Umbilical cord (tissue), 1 donor: ENCODE measurements at regions not wholly inside any gene's neighbourhood (a gene's known extent, or its start where the extent isn't known, plus 50 kb on each side); places are given as distances from the start of the nearest gene placed in this dataset.

Experiments
- DNase-seq: peaks from one replicate; pipeline ENCODE4 v3.0.0-alpha.2; 2015; ENCODE audit warnings: low spot score

DNA sequence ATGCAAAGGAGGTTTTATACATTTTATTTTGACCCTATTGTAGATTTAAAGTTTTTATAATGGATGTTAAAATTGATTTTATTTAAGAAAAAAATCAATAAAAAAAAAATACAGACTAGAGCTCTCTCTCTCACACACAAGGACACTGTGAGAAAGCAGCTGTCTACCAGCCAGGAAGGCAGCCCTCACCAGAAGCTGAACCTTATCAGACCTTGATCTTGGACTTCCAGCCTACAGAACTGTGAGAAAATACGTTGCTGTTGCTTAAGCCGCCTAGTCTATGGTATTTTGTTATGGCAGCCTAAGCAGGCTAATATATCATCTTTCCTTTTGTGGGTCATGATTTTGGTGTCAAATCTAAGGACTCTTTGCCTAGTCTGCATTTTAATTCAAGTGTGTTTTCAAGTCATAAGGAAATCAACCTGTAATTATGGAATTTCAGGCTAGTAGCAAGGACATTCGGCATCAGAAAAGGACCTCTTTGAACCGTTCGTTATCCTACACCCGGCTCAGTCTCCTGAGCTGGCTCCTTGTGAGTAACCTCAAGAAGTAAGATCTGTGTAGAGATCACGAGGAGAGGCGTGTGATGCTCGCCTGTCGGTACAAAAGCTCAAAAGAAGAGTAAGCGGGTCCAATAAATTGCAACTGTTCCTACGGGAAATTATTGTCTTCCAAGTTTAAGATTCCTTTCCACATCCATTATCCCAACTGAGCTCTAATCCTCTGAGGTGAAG is 98.2 kb downstream of the PDCL3 start:
- DNase-seq: peak; percentile 7

DNA sequence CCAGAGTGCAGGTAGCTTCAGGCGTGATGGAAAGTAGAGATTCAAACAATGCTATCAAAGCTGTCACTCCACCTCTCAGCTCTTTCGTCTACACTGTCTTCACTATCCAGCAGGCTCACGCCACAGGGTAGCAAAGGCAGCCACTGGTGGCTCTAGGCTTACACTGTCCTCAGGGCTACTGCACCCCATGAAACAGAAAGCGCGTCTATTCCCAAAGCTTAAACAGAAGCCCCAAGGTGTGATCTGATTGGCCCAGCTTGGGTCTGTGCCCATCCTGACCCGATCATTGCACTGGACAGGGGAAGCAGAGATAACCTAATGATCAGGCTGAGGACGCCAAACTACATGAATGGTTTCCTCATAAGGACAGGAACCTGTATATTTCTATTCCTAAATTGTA is 100.1 kb downstream of the PDCL3 start:
- DNase-seq: no peak

DNA sequence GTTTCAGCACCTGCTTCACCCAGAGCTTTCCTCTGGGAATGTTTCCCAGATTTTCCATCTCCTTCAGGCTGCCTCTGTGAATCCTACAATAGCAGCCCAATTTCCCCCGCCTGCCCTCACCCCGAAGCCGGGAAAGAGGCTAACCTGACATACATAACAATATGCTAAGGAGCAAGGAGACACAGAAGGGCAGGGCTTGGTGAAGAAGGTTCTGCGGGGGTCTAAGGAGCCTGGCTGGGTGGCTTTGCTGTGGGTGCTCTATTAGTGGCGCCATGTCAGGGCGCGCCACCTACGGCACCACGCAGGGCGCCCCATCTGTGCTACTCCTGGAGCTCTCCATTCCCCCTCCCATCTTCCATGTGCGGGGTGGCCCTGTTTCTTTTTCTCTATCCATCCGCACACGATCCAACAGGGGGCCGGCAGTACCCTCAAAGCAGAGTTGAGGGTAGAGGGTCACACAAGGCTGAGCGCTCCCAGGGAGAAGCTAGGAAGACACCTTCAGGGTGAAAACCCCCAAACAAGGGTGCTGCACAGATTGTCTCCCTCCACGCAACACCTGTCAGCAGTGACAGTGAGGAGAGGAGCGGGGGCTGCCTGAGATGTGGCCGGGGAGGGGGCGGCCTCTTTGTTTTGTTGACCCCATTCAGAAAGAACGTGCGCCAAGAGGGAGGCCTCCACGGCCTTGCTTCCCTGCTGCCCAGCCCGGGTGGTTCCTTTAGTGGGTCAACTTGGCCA is 101.4 kb downstream of the PDCL3 start:
- DNase-seq: no peak

DNA sequence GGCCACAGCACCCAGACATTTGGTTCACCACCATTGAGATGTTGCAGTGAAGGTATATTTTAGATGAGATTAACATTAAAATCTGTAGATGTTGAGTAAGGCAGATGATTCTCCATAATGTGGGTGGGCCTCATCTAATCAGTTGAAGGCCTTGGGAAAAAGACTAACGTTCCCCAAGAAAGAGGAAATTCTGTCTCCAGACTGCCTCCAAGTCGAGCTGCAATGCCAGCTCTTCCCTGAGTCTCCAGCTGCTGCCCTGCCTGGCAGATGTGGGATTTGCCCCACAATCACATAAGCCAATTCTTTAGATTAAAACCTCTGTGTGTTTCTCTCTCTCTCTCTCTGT is 101.9 kb downstream of the PDCL3 start:
- no peak for DNase-seq

DNA sequence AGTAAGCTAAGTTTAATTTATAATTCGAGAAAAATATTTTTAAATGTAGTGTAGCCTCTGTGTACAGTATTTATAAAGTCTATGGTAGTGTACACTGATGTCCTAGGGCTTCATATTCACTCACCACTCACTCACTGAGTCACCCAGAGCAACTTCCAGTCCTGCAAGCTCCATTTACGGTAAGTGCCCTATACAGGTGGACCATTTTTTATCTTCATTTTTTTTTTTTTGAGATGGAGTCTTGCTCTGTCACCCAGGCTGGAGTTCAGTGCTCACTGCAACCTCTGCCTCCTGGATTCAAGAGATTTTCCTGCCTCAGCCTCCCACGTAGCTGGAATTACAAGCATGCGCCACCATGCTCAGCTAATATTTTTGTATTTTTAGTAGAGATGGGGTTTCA is 104.2 kb downstream of the PDCL3 start:
- DNase-seq: no peak

DNA sequence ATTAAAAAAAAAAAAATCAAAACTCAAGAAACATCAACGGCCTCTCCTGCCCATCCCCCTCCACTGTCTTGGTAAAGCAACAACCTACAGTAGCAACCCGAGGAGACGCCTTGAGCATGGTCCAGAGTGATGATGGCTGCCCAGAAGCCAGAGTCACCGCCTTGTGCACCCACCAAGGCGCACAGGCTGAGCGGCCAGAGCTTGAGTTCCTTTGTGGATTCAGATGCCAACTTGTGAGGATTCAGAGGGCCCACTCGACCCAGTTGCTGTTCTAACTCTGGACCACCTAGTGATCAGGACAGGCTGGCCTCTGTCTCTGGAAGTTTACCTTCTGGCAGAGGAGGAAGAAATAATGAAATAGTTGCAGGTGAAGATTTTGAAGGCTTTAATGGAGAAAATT is 105.0 kb downstream of the PDCL3 start:
- DNase-seq: no peak

DNA sequence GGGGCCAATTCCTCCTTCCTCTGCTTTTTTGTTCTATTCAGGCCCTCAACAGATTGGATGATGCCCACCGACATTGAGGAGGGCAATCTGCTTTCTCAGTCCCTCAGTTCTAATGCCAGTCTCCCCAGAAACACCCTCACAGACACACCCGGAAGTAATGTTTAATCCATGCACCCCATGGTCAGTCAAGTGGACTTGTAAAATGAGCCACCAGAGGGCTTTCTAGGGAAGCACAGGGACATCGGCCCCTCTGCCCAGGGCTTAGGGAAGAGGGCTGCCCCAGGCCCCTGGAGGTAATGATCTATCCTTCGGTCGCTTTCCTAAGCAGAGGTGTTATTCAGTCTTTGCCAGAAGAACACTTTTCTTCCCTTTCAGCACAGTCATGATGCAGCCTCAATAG is 107.4 kb downstream of the PDCL3 start:
- no peak for DNase-seq

DNA sequence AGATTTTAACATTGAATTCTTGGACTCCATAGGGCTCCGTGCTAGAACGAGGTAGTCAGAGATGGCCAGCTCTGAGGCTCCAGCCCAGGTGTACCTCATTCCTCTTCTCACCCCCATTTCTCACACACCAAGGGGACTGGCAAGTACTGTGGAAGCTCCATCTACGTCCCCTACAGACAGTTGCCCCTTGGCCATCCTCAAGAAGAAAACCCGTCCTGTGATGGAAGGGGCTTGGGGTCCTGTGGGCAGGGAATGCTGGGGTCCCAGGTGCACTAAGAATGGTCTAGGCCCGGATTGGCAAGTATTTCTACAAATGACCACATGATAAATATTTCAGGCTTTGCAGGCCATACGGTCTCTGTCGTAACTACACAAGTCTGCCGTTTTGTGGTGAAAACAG is 110.3 kb downstream of the PDCL3 start:
- DNase-seq: no peak

DNA sequence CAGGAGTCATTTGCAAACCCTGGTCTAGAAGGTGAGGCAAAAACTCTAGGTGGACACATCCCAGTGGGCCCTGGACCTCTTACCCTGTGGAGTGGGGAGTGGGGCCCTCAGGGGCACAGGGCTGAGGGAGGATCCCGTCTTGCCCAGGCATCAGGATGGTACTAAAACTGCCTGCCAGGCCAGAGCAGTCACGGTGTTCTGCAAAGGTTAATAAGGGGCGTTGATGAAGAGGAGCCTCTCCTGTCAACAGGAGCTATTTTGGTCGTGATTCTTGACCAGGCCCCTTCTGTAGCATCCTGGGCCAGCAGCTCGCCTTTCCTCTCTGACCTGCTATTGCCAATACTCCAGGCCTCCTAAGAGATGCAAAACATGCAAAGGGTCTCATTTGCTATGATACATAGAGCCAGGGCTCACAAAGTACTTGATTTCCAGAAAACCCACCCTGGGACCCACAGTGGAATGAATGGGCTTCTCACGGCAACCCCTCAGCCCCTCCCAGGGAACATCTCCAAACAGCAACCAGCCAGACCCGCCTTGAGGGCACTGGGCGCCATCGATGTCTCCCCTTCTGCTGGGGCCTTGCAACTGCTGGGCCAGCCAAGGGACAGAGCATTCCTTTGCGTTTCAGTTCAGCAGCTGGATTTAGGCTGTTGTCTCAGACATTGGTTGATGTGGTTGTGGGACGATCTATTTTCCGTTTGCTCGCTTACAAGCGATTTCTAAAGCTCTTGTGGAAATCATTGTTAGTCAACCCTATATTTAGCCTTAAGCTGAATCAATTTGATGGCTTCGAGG is 111.1 kb downstream of the PDCL3 start:
- DNase-seq: no peak

DNA sequence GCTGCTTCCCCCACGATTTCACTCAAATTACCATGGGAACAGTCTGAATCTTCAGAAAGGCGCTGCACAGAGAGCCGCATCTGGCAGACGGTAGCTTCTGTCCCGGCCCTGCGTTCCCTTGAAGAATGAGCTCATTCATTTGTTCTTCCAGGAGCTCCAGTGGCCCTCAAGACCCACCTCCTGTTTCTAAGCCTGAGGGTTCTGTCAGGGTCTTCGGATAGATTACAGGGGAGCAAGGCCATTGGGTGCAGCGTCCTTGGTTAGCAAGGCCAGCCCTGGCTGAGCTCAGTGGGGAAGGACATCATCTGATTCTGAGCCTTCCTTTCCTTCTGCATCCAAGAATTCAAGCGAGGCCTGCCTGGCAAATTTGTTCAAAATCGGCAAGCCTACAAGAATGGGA is 111.9 kb downstream of the PDCL3 start:
- no peak for DNase-seq

DNA sequence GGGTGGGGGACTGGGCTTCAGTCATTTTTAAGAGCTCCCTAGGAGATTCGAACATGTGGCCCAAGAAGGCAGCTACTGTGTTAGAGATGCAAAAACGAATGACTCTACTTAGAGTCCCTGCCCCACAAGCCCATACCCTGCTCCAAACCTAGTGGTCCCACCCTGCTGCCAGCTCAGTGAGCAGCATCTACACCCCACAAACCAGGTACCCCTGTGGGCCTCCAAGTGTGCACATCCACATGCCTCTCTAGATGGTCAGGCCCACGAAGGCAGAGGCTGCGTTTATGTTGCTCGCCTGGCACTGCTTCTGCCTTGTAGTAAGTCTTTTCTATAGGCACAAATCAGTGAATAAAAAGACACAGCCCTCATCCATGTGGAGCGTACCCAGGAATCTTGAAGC is 112.6 kb downstream of the PDCL3 start:
- no peak for DNase-seq

DNA sequence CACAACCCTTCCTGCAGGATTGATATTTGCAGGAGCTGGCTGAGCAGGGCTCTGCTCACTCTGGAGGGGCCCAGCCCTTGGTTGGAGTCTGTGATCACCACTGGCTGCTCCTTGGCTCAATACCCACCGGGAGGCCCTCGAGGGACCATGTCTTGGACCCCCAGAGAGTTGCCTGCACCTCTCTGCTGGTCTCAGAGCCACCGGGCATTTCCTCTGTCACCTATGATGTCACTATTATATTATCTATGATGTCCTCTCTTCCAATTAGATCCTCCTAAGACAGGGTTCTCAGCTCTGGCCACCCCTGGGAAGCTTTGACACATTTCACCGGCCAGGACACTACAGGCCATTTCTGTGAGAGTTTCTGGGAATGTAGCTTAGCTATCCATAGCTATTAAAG is 113.1 kb downstream of the PDCL3 start:
- no peak for DNase-seq

DNA sequence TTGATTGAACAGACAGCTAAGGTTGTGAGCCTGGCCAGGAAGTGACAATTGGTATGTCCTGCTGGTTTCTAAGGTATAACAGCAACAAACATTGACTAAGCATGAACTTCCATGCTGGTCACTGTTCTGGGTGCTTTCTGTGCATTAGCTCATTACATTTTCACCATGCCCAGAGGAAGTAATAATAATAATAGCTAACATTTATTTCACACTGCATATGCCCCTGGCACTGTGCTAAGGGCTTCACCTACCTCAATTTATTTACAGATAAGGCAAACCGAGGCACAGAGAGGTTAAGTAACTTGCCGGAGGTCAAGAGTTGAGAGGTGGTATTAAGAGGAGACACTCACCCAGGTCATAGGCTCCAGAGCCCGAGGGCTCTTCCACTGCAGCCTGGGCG is 113.6 kb downstream of the PDCL3 start:
- no peak for DNase-seq

DNA sequence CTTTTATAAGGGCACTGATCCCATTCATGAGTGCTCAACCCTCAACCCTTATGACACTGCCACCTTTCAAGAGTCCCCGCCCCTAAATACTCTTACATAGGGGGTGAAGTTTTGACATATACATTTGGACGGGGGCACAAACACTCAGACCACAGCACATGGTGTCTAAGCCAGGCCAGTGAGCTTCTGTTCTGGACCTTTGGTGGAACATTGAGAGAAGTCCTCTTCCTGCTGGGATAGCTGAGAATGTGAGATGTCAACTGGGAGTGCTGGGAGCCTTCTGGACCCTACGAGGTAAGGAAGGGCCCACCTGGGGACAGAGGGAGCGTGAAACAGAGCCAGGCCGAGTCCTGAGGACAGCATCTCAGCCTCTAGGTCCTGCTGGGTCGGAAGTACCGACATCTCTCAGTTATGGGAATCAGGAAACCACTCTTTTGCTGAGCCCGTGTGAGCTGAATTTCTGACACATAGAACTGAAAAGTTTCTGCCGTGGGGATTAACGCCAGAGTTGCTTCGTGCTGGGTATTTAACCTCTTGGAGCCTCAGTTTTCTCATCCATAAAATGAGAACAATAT is 114.9 kb downstream of the PDCL3 start:
- DNase-seq: no peak

DNA sequence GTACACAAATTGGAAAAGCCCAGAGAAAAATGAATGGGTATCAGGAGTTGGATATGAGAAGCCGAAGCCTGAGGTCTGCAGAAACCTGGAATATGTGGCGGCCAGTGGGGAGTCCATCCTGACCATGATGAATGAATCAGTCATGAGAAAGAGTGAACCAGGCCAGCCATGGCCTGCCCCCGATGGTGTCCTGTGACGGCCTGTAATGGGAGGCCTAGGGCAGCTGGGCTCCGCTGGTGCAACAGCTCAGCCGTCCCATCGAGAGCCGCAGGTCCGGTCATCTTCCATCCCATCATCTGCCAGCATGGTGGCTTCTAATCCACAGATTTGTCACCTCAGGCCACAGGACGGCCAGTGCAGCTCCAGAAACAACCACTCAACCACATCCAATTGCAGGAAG is 116.4 kb downstream of the PDCL3 start:
- DNase-seq: no peak

DNA sequence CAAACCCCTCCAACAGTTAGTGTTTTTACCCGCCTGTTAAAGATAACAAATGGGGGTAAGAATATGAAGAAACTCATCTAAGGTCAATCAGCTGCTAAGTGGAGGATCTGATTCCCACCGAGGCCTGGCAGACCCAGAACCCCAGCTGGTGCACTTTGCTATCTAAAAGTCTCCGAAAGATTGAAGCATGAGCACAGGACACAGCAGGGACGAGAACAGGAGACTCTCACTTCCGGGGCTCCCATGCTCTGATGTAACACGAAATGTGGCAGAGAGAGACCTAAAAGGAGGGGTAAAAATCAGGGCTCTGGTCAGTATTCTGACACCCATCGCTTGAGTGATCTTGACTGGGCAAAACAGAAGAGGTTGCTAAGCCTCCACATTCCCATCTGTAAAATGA is 119.7 kb downstream of the PDCL3 start:
- no peak for DNase-seq

DNA sequence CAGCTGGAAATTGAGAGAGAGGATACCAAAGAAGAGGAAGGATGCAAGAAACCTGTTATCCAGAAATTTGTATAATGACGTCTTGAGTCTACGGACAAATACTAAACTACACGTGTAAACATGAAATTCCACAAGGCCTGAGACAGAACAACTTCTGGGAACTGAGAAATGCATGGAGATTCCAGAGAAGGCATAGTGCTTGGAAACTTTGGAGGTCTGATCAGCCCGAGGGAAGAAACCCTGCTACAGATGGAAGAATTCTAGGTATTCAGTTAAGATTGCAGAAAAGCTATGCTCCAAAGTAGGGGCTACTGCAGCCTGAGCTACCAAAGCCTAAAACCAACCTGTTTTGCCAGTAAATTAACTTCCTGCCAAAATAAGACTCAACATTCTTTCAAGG is 120.4 kb downstream of the PDCL3 start:
- no peak for DNase-seq

DNA sequence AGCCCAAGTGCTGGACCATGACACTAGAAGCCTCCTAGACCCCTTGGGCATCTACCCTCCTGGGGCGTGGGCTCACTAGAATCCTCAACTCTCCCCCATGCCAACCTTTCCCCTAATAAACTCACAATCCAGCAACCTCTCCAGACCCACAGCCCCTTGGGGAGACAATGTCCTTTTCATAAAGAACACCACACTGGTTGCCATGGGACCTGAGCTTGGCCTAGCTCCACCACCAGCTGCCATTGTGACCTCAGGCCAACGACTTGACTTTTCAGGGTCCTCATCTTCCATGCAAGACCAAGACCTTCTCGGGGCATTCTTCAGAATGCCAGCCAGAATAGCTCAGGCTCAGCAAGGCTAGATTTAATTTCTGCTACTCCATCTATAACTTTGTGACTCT is 128.1 kb upstream of the NPAS2 start:
- no peak for DNase-seq

DNA sequence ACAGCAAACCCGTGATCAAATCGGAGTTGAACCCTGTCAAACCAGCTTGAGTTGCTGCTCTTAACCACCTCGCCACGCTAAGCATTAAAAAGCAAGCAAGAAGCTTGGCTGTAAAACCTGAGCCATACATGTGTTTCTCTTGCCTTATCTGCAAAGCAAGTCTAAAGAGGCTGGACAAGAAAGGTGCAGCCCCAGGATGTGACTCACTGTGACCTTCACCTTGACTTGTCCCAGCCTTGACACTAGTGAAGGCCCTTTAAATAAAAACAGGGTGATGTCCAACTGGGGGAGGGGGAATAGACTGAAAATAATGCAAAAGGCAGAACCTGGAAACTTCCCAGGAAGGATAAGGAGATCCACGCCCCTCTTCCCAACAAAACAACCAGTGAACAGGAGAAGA is 127.6 kb upstream of the NPAS2 start:
- DNase-seq: no peak

DNA sequence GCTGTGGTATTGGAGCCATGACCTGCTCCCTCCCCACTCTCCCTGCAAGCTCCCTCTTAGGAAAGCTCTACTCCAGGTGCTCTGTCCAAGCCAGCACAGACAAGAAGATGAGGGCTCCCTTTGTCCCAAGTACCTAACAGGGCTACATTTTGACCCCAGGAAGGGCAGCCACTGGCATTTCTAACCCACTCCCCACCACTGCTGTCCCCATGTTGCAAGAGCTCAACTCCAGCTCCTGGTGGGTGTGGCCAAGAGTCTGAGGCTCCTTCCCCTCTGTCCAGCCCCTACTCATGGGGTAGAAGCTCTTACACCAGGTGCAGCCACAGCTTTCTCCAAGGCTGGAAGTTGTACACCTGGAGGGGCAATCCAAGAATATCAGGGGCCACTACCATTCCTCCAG is 127.0 kb upstream of the NPAS2 start:
- no peak for DNase-seq

DNA sequence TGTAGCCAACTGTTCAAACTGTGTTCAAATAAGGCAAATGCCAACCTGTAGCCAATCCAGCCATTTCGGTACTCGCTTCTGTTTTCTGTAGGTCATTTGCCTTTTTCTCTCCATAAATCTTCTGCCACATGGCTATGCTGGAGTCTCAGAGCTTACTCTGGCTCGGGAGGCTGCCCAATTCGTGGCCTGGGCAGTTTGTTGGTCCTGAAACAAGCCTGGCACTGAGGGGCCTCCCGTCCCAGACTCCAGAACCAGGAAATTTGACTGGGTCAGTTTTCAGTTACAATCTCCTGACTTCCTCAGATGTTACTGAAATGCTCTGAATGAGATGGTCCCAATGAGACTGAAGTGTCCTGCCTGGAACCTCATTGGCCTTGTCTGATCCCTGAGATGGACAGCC is 120.8 kb upstream of the NPAS2 start:
- no peak for DNase-seq

DNA sequence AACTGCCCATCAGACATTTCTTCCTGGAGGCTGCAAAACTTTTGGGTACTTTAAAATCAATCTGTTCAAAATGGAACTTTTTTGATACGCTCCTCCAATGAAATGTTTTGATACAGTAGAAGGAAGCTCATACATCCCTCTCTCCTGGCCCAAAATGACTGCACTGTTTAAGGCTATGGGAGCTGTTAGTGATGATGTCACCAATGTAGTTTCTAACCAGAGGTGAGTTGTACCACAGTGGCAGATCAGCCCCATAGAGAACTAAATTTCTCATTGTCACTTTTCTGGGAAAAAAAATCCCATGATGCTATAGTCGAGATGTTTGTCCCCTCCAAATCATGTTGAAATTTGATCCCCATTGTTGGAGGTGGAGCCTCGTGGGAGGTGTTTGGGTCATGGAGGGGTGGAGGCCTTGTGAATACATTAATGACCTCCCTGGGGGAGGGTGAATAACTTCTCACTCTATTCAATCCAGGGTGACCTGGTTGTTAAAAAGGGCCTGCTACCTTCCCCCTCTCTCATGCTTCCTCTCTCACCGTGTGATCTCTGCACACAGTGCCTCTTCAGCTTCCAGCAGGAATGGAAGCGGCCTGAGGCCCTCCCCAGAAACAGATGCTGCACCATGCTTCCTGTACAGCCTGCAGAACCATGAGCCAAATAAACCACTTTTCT is 117.4 kb upstream of the NPAS2 start:
- no peak for DNase-seq
